ENCODE measurements at regions not wholly inside any gene's neighbourhood (a gene's known extent, or its start where the extent isn't known, plus 50 kb on each side); places are given as distances from the start of the nearest gene placed in this dataset.

GRCh38 chr5:68467208-68467607 lies 251.7 kb downstream of the PIK3R1 start:
- TF ChIP-seq CTCF (IDR thresholded peaks at IDR 0.05) (no peak), EZH2 (IDR thresholded peaks at IDR 0.05; ENCODE audit: borderline replicate concordance, insufficient read depth, low read depth, low read length, poor library complexity, severe bottlenecking) (no peak)
